Left renal pelvis (tissue), 4 donors: ENCODE measurements at regions not wholly inside any gene's neighbourhood (a gene's known extent, or its start where the extent isn't known, plus 50 kb on each side); places are given as distances from the start of the nearest gene placed in this dataset.
A peak's percentile ranks its signal among the peaks of the same experiment; 100 is the strongest.
"Not testable (repeated sequence)": the region's sequence is repeated elsewhere in the genome, so short reads cannot be mapped to it uniquely, and the experiment has no call there.

Source experiments
- DNase-seq, 4 donors: peaks; one replicate each; pipeline ENCODE4 v3.0.0-alpha.2; 2013; ENCODE audit warnings: low read depth in 4 of 4, low spot score in 3 of 4

DNA sequence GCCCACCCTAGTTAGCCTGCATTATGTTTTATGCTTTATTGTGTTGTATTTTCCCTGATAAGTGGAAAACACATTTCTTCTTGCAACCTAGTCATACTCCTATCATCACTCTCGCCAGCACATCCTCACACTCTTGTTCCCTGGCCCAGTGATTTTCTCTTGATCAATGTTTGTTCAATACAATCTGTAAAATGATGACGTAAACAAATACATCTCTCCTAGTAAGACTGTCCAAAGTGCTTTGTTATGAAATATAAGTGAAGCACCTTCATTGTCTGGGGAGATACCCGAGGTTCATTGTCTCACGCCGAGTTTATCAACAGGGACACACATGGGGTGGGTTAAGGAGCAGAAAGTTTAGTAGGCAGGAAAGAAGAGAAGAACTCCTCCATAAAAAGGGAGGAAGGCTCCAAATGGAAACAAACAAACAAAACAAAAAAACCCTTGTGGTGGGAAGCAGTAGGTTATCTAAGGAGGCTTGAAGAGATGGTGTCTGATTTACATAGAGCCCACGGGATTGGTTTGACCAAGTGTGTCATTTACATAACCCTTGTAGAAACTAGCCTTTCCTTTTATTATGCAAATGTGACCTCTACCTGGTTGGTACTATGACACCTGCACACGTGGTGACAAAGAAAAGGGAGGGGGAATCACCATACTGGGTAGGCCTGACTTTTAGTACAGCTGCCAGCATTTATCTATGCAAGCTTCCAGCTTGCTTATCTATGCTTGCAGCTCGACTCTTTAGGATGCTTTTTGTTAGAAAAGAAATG, 1317.9 kb upstream of the SPRY2 start:
- DNase-seq: no peak

DNA sequence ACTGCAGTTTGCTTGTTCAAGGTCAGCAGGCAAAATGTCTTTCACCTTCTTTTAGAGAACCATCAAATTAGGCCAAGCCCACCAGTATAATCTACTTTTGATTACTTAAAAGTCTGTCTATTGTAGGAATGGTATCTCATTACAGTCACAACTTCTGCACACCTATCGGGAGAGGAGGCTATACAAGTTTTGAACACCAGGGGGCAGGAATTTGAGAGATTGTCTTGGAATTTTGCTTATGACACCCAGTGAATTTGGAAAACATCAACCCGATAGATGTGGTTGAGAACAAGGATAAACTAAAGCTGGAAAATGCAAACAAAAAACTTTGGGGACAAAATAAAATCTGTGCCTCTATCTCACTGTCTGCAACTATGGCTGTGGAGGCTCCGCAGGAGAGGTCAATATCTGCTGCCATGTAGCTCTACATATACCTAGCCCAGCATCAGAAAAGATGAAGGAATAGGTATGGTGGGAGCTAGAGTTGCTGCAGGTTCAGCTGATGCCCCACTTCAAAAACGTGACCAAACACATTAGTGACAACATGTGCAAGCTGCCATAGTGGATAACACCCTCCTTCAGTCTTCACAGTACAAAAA, 1299.2 kb upstream of the SPRY2 start:
- no peak for DNase-seq

DNA sequence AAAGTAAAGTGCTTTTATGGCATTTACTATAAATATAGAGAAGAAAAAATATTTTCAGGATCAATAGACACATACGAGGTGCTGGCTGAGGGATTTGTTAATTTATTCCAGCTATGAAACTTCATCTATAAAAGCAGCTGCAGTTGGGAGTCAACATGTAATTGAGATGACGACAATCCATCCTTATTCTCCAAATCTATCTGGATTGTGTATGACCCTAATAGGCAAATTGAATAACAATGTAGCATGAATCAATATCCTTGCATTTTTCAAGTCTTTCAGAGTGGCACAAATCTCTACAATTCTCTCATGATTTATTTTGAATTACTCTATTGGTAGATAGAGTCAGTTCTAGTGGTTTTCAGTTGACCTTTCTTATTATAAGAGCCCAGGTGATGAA, 1296.5 kb upstream of the SPRY2 start:
- DNase-seq: no peak

DNA sequence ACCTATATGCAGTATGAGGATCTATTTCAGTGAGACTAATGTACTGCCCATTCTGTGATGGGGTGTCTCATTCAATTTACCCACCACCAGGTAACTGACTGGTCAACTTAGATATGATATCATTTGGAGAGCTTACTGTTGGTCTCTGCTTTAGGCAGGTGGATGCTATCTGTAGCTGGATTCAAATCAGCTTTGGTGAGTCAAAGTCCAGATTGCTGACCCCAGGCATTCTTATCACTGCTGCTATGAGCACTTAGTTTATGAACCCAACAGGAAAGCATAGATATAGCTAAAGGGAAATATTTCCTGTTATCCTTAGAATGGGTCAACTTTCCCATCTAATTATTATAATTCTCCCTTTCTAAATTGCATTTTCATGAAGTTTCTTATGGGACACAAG, 1295.2 kb upstream of the SPRY2 start:
- DNase-seq: no peak

DNA sequence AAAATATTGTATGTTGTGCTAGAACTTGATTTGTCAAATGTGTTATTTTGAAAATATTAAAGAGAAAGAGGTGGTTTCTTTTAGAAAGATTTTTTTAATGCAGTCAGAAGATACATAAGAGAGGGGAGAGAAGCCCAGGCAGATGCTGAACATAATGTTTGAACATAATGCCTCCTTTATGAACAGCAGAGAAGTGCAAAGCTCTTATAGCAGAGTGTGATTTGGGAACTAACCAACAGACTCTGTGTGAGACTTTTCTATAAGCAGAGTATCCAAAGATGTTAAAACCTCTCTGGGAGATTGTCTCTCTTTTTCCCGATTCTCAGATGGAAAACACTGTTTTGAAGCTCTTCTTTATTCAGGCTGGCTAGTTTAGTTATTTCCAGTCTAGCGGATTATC, 1274.1 kb upstream of the SPRY2 start:
- DNase-seq: no peak

DNA sequence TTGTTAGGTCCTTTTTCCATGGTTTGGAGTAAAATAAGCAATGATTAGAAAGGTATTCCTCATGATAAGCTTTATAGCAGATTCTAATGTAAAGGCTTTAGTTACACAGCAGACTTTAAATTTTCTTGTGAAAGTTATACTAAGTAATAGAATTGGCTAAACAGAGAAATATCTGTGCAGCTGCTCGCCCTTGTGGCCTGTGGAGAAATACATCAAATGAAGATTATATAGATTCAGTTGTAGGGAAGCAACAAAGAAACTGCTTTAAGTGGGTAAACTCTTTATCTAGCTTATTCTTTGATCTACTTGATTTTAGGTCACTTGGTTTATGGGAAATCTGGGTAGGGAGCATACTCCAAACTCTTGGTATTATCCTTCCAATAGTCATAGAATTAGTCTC, 1269.7 kb upstream of the SPRY2 start:
- no peak for DNase-seq

DNA sequence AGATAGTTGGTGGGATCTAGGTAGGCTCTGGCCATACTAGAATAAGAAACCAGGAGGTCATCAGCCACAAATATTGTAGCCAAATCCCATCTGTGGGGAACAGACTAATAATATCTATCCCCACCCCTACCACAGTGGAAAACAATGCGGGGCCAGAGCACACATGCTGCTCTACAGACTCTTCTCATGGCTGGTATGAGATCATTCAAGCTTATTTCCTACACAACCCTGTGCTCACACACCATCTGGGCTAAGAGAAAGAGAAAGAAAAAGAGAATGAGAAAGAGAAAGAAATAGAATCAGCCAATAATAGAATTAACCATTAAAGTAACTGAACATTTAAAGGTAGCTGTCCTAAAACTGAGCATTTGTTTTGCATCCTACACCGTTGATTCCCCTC, 1268.4 kb upstream of the SPRY2 start:
- DNase-seq: no peak

DNA sequence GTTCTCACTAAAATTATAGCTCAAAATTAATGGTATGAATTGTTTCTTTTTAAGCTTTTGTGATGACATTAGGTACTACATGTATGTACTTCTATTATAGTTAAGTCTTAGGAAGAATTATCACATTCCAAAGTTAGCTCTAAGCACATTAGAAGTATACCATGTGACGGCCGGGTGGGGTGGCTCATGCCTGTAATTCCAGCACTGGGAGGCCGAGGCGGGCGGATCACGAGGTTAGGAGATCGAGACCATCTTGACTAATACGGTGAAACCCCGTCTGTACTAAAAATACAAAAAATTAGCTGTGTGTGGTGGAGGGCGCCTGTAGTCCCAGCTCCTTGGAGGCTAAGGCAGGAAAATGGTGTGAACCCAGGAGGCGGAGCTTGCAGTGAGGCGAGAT, 1265.1 kb upstream of the SPRY2 start:
- no peak for DNase-seq

DNA sequence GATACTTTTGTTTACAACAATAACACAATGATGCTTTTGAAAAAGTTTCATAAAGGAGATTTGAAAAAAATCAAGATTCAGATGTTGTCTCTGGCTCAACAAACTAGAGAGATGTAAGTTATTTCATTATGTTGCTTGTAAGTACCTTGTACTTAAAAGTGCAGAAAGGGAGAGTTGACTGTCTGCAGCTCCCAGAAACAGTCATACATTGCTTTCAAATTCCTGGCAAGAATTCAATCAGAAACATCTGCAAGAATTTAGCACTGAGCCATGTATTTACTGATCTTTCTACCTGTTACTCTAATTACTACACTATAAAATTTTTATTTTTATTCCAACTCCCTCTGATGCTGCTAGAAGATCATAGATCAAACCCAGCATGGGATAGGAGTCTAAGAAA, 1261.3 kb upstream of the SPRY2 start:
- DNase-seq: no peak

DNA sequence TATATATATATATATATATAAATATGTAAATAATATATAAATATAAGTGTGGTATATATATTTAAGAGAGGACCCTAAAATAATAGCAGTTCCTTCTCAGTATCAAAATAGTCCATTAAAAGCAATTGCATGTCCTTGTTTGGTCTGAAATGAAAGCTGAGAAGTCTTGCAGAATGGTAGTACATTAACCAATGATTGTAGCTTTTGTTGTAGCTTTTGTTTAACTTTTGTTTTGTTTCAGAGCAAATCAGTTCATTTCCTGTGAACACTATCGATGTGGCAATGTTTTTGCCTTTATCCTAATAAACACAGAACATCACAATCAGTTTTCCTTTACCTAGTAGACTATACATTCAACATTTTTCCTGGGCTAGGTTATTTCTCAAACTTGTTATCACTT, 1256.2 kb upstream of the SPRY2 start:
- no peak for DNase-seq

DNA sequence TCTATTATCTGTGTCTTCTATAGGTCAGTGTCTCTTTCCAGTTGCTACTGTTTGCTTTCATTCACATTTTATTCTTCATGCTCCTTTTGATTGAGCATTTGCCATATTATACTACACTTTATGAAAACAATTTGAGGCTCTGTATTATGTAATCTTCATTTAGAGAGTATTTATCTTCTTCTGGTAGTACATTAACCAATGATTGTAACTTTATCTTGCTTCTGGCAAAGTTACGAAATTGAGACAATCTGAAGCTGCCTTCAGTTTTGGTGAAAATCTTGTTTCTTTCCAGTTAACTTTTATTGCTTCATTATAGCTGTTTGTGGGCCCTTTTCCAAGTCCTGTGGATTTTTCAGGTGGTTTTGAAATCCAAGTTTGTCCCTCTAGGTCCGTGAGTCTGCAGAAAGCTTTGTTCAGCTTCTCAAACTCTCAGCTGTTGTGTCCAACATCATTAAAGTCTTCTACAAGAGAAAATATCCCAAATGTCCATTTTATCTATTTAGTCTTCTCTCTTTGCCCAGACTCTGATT, 1255.4 kb upstream of the SPRY2 start:
- DNase-seq: no peak

DNA sequence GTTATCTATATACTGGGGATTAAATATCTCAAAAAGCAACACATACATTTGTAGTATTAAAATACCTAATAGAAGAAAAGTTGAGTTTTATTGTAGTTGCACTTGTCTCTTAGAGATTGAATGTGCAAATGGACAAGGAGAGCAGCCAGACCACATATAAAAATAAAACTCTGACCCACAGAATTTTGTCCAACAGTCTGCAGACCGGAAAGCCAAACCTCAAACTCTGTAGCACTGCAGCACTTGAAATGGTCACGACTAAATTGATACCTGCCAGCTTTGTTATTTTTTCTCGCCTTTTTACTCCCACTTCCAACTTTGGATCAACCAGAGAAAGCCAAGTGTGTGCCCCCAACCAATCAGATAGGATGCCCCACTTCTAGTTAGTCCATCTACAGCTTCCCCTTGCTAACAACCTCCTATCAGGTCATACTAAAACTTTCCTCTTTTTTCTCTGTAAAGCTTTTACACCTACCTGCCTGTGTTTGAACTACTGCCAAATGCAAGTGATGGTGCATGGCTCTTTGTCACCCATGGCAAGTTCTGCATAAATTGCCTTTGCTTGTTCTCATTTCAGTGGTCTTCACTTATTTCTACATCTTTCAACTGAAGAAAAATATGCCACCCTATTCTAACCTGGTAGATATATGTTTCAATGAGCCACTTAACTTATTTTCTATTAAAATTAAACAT, 1250.7 kb upstream of the SPRY2 start:
- no peak for DNase-seq

DNA sequence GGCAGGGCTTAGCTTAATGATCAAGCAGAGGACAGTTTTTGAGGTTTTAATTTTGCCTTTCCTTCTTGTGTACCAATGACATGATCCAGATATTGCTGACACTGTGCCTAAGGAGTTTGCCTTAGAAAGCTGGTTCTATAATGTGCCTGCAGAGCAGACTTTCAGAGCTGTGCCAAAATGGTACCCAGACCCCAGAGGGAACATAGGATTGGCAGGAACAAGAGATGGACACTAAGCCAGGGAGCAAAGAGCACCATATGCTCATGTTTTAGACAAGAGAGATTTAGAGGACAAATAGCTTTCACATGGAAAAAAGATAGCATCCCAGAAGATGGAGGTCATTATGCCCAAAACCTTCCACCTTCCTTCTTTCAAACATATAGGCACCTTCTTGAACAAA, 1241.5 kb upstream of the SPRY2 start:
- DNase-seq: no peak

DNA sequence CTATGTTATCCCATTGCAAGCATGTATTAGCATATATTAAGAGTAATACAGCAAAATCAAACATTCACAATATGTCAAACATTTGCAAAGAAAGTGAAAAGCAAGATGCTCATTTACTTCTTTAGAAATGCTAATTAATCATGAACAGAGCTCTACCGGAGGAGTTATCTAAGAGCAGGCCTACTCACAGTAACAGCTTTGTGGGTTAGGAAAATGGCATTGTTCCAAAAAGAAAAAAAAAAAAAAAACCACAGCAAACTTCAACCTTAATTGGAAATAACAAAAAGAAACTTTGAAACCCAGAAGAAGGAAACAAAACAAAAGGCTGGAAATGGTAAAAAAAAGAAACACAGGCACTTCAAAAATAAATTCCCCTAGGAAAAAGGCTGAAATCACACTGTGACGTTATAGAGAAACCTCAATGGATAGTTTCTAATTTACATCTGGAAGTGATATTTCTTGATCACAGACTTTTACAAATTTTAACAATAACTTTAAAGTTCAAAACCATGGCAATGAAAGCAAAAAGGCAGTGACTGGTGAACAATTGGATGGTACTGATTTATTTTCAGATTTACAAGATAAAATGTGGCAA, 1236.8 kb upstream of the SPRY2 start:
- peak in 1 of 4 donors; percentile 11 for DNase-seq

DNA sequence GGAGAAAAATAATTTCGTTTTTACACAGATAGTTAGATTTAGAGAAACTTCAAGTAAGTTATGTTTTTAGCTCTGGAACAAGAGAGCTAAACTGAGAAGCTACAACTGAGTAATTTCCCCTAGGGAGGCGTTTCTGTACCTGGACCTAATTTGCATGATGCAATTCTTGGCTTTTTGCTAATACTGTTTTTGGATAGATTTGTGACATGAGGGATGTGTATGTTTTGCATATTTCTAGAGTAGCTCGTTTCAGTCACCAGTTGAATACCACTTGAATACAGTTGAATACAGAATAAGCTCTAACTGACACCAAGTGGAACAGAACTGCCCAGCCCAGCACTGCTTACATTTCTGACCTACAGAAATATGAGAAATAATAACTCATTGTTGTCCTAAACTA, 1227.9 kb upstream of the SPRY2 start:
- DNase-seq: no peak

DNA sequence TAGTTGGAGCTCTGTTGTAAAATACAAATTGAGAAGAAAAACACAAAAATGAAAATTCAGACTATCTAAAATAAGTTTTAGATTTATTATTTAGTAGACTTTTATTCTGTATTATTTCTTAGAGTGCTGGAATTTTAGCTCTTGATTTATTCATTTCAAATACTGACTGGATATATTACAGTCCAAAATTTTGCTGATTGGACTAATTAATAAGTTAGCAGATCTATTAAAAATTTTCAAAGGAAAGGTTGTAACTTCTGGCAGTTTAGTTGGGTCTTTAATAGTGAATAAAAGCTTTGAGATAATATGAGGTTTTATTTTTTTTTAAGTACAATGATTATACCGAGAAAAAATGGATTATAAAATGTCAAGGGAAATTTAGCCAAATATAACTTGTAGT, 1224.9 kb upstream of the SPRY2 start:
- DNase-seq: no peak

DNA sequence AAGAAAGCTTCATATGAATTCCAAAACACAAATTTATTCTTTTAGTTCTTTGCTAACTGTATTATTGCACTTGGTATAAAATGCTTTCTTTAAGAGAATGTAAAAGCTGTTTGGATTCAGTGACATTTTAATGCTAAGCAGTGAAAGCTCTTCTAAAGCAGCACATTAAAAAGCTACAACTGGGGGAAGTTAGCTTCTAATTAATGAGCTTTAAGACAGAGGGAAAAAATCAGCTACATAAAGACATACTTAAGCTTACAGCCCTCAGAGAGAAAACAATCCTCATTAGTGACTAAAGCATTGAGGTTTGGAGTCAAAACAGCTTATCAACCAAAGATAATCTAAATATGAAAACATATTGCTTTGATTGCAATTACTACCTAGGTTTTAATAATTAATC, 1222.2 kb upstream of the SPRY2 start:
- DNase-seq: peak in 2 of 4 donors; percentile 15 to 36

DNA sequence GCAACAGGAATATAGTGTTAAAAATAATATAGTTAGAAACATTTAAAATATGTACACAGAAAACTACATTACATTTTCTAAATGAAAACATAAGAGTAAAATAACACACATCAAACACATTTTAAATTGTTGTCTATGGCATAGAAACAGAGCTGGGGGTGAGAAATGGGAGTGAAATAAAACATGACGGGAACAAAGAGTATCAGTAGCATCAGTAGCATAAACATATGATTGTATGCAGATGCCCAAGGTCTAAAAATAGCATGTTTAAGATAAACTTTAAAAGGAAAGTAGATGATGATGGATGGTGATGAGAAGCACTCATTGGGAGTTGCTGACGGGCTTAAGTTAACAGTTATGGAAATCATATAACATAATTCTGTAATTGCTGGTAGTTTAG, 1221.7 kb upstream of the SPRY2 start:
- no peak for DNase-seq

DNA sequence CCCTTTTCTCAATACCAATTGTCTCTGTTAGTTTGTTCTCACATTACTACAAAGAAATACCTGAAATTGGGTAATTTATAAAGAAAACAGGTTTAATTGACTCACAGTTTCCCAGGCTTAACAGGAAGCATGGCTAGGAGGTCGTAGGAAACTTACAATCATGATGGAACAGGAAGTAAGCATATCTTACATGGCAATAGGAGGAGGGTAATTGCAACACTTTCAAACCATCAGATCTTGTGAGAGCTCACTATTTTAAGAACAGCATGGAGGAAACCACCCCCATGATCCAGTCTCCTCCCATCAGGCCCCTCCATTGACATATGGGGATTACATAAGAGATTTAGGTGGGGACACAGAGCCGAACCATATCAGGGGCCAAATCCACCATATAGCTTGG, 1210.1 kb upstream of the SPRY2 start:
- no peak for DNase-seq

DNA sequence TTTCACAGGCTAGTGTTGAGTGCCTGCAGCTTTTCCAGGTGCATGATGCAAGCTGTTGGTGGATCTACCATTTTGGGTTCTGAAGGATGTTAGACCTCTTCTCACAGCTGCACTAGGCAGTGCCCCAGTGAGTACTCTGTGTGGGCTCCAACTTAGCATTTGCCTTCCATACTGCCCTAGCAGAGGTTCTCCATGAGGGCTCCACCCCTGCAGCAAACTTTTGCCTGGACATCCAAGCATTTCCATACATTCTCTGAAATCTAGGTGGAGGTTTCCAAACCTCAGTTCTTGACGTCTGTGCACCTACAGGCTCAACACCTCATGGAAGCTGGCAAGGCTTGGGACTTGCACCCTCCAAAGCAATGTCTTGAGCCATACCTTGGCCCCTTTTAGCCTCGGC, 1205.4 kb upstream of the SPRY2 start:
- not testable (repeated sequence) for DNase-seq

DNA sequence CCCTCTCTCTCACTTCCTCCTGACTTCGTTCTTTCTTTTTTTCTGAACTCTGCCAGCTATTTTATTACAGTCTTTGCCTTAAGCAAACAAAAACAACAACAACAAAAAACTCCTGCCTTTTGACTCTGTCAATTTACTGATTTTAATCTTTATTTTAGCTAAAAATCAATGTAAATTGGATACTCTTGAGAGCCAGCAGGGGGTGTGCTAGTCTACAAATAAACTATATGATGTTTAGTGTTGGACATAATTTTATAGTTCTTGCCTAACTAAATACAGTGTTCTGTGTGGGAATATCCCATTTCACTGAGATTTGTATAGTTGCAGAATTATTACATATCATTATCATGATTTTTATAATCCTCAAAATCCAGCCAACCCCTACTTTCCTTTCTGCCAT, 1199.9 kb upstream of the SPRY2 start:
- DNase-seq: no peak
